ENCODE measurements at regions not wholly inside any gene's neighbourhood (a gene's known extent, or its start where the extent isn't known, plus 50 kb on each side); places are given as distances from the start of the nearest gene placed in this dataset.
"Not testable (repeated sequence)": the region's sequence is repeated elsewhere in the genome, so short reads cannot be mapped to it uniquely, and the experiment has no call there.

DNA sequence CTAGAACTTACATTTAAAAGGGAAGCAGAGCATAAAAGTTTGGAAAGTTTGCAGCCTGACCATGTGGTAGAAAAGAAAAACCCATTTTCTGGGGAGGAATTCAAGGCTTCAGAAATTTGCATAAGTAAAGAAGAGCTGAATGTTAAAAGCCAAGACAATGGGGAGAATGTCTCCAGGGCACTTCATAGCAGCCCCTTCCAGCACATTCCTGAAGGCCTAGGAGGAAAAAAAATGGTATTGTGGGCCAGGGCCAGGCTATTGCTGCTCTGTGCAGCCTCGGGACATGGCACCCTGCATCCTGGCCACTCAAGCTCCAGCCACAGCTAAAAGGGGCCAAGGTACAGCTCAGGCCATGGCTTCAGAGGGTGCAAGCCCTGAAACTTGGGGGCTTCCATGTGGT is 474.2 kb upstream of the MDGA2 start:
- not testable (repeated sequence) for TF ChIP-seq ZFX (IDR thresholded peaks at IDR 0.05); POLR2A (IDR thresholded peaks at IDR 0.05; ENCODE audit: borderline replicate concordance, extremely low read depth, insufficient read depth, insufficient read length); POLR2AphosphoS5 (IDR thresholded peaks at IDR 0.05; ENCODE audit: low read depth, low read length)
- TF ChIP-seq, protein P1, sequence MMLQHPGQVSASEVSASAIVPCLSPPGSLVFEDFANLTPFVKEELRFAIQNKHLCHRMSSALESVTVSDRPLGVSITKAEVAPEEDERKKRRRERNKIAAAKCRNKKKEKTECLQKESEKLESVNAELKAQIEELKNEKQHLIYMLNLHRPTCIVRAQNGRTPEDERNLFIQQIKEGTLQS (IDR thresholded peaks at IDR 0.05), result not testable (repeated sequence)
- TF ChIP-seq, protein P2, sequence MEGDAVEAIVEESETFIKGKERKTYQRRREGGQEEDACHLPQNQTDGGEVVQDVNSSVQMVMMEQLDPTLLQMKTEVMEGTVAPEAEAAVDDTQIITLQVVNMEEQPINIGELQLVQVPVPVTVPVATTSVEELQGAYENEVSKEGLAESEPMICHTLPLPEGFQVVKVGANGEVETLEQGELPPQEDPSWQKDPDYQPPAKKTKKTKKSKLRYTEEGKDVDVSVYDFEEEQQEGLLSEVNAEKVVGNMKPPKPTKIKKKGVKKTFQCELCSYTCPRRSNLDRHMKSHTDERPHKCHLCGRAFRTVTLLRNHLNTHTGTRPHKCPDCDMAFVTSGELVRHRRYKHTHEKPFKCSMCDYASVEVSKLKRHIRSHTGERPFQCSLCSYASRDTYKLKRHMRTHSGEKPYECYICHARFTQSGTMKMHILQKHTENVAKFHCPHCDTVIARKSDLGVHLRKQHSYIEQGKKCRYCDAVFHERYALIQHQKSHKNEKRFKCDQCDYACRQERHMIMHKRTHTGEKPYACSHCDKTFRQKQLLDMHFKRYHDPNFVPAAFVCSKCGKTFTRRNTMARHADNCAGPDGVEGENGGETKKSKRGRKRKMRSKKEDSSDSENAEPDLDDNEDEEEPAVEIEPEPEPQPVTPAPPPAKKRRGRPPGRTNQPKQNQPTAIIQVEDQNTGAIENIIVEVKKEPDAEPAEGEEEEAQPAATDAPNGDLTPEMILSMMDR (IDR thresholded peaks at IDR 0.05 in 2 of 3, conservative IDR thresholded peaks at IDR 0.05 in 1 of 3; ENCODE audit: borderline replicate concordance in 1 of 3, insufficient read depth in 1 of 3, low read depth in 2 of 3, low read length in 2 of 3), result not testable (repeated sequence)
- TF ChIP-seq, protein P3, sequence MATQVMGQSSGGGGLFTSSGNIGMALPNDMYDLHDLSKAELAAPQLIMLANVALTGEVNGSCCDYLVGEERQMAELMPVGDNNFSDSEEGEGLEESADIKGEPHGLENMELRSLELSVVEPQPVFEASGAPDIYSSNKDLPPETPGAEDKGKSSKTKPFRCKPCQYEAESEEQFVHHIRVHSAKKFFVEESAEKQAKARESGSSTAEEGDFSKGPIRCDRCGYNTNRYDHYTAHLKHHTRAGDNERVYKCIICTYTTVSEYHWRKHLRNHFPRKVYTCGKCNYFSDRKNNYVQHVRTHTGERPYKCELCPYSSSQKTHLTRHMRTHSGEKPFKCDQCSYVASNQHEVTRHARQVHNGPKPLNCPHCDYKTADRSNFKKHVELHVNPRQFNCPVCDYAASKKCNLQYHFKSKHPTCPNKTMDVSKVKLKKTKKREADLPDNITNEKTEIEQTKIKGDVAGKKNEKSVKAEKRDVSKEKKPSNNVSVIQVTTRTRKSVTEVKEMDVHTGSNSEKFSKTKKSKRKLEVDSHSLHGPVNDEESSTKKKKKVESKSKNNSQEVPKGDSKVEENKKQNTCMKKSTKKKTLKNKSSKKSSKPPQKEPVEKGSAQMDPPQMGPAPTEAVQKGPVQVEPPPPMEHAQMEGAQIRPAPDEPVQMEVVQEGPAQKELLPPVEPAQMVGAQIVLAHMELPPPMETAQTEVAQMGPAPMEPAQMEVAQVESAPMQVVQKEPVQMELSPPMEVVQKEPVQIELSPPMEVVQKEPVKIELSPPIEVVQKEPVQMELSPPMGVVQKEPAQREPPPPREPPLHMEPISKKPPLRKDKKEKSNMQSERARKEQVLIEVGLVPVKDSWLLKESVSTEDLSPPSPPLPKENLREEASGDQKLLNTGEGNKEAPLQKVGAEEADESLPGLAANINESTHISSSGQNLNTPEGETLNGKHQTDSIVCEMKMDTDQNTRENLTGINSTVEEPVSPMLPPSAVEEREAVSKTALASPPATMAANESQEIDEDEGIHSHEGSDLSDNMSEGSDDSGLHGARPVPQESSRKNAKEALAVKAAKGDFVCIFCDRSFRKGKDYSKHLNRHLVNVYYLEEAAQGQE (IDR thresholded peaks at IDR 0.05; ENCODE audit: low read depth), result not testable (repeated sequence)
